HG02678 (cell line): ENCODE measurements at regions not wholly inside any gene's neighbourhood (a gene's known extent, or its start where the extent isn't known, plus 50 kb on each side); places are given as distances from the start of the nearest gene placed in this dataset.

Source experiments
- ATAC-seq: cut with Tn5 transposase; IDR thresholded peaks from one replicate; pipeline ENCODE4 v1.9.1; 2021; ENCODE audit warnings: mild to moderate bottlenecking, moderate library complexity; ENCODE audit not compliant: unreplicated experiment

GRCh38 chr9:108139900-108140299 lies 650.3 kb upstream of the KLF4 start:
- no peak for ATAC-seq

- no peak for ATAC-seq
Observed at GRCh38 chr9:108138516-108138915, 648.9 kb upstream of the KLF4 start.

- no peak for ATAC-seq
Observed at GRCh38 chr9:108136656-108137055, 647.1 kb upstream of the KLF4 start.

- no peak for ATAC-seq
Observed at GRCh38 chr9:108134486-108135128, 645.0 kb upstream of the KLF4 start.

- no peak for ATAC-seq
Observed at GRCh38 chr9:108133680-108134079, 644.1 kb upstream of the KLF4 start.

- no peak for ATAC-seq
Observed at GRCh38 chr9:108133101-108133500, 643.5 kb upstream of the KLF4 start.

- ATAC-seq = no peak
Observed at GRCh38 chr9:108130905-108131304, 641.3 kb upstream of the KLF4 start.

GRCh38 chr9:108125625-108126024 lies 636.1 kb upstream of the KLF4 start:
- ATAC-seq = no peak

- no peak for ATAC-seq
Observed at GRCh38 chr9:108119530-108120113, 630.1 kb upstream of the KLF4 start.

GRCh38 chr9:108117795-108118194 lies 628.2 kb upstream of the KLF4 start:
- ATAC-seq = no peak

GRCh38 chr9:108117306-108117705 lies 627.7 kb upstream of the KLF4 start:
- ATAC-seq = no peak

GRCh38 chr9:108113596-108113995 lies 624.0 kb upstream of the KLF4 start:
- no peak for ATAC-seq

- no peak for ATAC-seq
Observed at GRCh38 chr9:108109927-108110690, 620.5 kb upstream of the KLF4 start.

GRCh38 chr9:108108852-108109448 lies 619.4 kb upstream of the KLF4 start:
- no peak for ATAC-seq

GRCh38 chr9:108108280-108108851 lies 618.8 kb upstream of the KLF4 start:
- ATAC-seq = no peak

GRCh38 chr9:108105885-108106284 lies 616.3 kb upstream of the KLF4 start:
- ATAC-seq = no peak

GRCh38 chr9:108104991-108105390 lies 615.4 kb upstream of the KLF4 start:
- no peak for ATAC-seq

GRCh38 chr9:108103046-108103693 lies 613.6 kb upstream of the KLF4 start:
- no peak for ATAC-seq

GRCh38 chr9:108101410-108101809 lies 611.8 kb upstream of the KLF4 start:
- no peak for ATAC-seq

- ATAC-seq = no peak
Observed at GRCh38 chr9:108100571-108100970, 611.0 kb upstream of the KLF4 start.

GRCh38 chr9:108099854-108100253 lies 610.3 kb upstream of the KLF4 start:
- no peak for ATAC-seq
